GM12801 (cell line): ENCODE measurements at regions not wholly inside any gene's neighbourhood (a gene's known extent, or its start where the extent isn't known, plus 50 kb on each side); places are given as distances from the start of the nearest gene placed in this dataset.

Experiments used
- CTCF ChIP-seq: IDR thresholded peaks from one replicate; pipeline ENCODE4 v1.5.1; 2011; ENCODE audit warnings: control low read depth; ENCODE audit not compliant: insufficient read length; ENCODE audit errors: extremely low read depth

GRCh38 chr7:17104419-17104818, 194.0 kb upstream of the AHR start:
- TF ChIP-seq CTCF = no peak

DNA sequence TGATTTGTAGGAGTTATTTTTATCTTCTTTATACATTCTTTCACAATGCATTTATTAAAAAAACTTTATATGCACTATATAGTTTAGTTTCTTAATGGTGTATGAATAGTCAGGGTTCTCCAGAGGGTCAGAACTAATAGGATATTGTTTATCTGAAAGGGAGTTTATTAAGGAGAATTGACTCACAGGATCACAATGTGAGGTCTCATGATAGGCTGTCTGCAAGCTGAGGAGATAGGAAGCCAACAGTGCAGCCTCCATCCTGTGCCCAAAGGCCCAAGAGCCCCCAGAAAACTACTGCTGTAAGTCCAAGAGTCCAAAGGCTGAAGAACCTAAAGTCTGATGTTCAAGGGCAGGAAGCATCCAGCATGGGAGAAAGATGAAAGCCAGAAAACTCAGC, 192.8 kb upstream of the AHR start:
- no peak for TF ChIP-seq CTCF

DNA sequence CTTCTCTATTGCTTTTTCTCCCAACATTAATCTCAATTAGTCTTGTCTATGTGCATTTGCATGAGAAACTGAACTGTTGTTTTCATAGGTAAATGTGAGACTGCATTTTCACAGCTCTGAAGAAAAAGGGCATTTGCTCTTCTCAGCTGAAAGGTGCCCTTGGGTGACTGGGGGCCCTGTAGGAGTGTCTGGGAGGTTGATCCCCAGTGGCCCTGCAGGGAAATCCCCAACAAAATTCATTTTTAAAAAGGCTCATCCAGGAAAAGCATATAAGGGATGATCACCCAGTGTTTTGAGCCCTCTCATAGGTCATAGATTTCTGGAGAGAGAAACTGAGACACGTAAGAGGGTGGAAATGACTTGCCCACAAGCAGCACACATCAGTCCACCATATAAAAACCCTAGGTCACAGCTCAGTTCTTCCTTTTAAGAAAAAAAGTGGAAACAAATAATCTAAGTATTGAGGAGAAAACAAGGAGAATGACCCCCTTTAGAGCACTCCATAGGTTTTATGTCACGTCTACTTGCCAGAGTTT, 190.3 kb upstream of the AHR start:
- TF ChIP-seq CTCF = no peak

- TF ChIP-seq CTCF = no peak
Observed at GRCh38 chr7:17109020-17109419, 189.4 kb upstream of the AHR start.

DNA sequence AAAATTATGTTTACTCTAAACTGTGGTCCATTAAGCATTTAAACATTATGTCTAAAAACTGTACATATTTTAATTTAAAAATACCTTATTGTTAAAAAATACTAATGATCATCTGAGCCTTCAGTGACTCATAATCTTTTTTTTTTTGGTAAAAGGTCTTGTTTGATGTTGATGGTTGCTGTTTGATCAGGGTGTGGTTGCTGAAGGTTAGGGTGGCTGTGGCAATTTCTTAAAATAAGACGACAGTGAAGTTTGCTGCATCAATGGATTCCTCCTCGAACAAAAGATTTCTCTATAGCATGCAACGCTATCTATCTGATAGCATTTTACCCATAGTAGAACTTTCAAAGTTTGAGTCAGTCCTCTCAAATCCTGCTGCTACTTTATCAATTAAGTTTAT, 180.0 kb upstream of the AHR start:
- TF ChIP-seq CTCF = no peak

DNA sequence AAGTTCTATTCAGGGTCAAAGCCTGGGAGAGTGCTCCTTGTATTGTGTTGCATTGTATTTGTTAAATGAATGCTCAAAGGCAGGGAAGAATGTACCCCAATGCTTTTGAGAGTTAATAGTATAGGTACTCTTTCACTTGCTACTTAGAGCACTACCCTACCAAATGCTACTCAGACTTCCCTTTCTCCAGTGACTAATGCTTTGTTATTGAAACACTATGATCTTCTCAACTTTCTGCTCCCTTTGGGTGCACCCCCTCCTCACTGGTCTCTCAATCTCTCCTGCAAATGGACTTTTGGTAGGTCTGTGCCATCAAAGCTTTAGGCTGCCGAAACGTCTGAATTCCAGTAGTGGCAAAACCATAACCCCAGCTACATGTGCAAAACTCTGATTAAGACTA, 177.7 kb upstream of the AHR start:
- TF ChIP-seq CTCF = no peak

DNA sequence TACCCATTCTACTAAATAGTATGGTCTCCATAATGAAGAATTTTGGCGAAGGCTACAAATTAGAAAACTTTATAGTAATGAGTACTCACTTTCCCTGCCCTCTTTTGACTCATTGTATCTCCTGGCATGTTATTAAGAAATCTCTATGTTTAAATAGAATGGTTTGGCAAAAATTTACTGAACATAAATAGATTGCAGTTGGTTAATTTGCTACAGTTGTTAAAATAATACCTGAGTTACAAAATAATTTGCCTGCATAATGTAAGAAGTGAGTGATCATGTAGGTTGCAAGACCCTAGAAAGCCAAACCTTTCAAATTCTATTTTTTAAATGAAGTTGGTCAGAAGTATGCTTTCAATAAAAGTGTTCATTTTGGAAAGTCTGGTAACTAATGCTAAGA, 176.8 kb upstream of the AHR start:
- no peak for TF ChIP-seq CTCF

- TF ChIP-seq CTCF = no peak
Observed at GRCh38 chr7:17123020-17123419, 175.4 kb upstream of the AHR start.
